ENCODE measurements at regions not wholly inside any gene's neighbourhood (a gene's known extent, or its start where the extent isn't known, plus 50 kb on each side); places are given as distances from the start of the nearest gene placed in this dataset.

GRCh38 chr11:130544266-130544665, 95.8 kb downstream of the ADAMTS15 start:
- Histone ChIP-seq H3K27me3 (ENCODE audit: low read depth) (no peaks in the 10 kb centered on the region), H3K36me3 (no peaks in the 10 kb centered on the region), H3K9me3 (replicated peaks) (no peaks in the 10 kb centered on the region), H3K27ac (replicated peaks) (no peak overlapping the region), H3K4me3 (no peak overlapping the region), H3K4me1 (peaks cover 16% of the 10 kb centered on the region)
- DNase-seq, result no peak
- intact Hi-C loops (cut with micrococcal nuclease), result no loop called here
- TF ChIP-seq, protein P1, sequence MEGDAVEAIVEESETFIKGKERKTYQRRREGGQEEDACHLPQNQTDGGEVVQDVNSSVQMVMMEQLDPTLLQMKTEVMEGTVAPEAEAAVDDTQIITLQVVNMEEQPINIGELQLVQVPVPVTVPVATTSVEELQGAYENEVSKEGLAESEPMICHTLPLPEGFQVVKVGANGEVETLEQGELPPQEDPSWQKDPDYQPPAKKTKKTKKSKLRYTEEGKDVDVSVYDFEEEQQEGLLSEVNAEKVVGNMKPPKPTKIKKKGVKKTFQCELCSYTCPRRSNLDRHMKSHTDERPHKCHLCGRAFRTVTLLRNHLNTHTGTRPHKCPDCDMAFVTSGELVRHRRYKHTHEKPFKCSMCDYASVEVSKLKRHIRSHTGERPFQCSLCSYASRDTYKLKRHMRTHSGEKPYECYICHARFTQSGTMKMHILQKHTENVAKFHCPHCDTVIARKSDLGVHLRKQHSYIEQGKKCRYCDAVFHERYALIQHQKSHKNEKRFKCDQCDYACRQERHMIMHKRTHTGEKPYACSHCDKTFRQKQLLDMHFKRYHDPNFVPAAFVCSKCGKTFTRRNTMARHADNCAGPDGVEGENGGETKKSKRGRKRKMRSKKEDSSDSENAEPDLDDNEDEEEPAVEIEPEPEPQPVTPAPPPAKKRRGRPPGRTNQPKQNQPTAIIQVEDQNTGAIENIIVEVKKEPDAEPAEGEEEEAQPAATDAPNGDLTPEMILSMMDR (IDR thresholded peaks at IDR 0.05; ENCODE audit: borderline replicate concordance), result no peak

DNA sequence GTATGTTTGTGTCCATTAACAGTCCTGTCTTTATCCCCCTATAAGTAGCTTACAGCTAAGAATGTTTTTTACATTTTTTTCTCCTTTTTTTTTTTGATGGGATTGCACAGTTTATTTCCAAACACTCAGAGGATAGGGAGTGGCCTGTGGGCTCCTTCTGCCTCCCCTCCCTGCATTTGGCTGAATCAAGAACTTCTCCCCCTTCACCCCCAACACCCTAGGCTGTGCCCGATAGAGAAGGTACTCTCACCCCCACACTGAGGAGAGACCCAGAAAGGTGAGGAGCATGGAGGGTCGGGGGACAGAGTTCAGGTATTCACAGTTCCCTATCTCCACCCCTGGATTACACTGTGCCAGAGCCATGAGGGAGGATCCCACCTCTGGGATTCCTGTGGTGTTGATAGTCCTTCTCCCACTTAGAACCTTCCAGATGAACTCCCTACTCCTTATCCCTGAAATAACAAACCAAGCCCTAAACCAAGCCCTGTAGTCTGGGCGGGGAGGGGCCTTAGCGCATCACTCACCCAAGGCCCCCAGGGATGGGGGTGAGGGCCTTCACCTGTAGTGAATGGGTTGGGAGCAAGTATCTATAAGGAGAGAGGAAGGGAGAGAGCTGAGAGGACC, 97.1 kb downstream of the ADAMTS15 start:
- Histone ChIP-seq H3K36me3 (no peaks in the 10 kb centered on the region), H3K27me3 (ENCODE audit: low read depth) (no peaks in the 10 kb centered on the region), H3K4me1 (peaks cover 8% of the 10 kb centered on the region), H3K27ac (replicated peaks) (no peak overlapping the region), H3K4me3 (no peak overlapping the region), H3K9me3 (replicated peaks) (no peaks in the 10 kb centered on the region)
- DNase-seq, result no peak
- TF ChIP-seq, protein P1 (IDR thresholded peaks at IDR 0.05; ENCODE audit: borderline replicate concordance), result no peak
- intact Hi-C loops (cut with micrococcal nuclease), result no loop called here

DNA sequence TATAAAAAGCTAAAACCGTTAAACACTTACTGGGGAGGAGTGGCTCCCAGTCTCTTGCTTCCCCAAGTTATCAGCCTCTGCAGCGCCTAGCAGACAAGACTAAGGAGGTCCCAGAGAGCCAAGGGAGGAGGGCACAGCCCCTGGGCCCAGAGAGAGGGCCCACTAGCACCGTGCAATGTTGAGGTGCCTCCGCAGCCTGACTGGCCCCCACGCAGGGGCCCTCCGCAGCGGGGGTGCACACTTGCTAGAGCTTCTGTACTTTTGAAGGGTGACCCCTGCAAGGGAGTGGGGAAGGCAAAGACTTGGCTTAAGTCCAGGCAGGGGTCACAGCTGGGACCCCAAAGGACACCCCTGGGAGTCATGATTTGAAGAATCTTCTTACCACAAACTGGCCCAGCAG, 98.0 kb downstream of the ADAMTS15 start:
- no peak for DNase-seq
- TF ChIP-seq, protein P1 (IDR thresholded peaks at IDR 0.05; ENCODE audit: borderline replicate concordance), result no peak
- no peaks in the 10 kb centered on the region for H3K27me3 ChIP-seq (ENCODE audit: low read depth)

GRCh38 chr11:130546901-130547694, 98.7 kb downstream of the ADAMTS15 start:
- no peak overlapping the region for H3K4me3 ChIP-seq
- no peaks in the 10 kb centered on the region for H3K36me3 ChIP-seq
- intact Hi-C loops (cut with micrococcal nuclease), result no loop called here
- H3K9me3 ChIP-seq (replicated peaks), result no peaks in the 10 kb centered on the region
- peaks cover 14% of the 10 kb centered on the region for H3K4me1 ChIP-seq
- no peaks in the 10 kb centered on the region for H3K27me3 ChIP-seq (ENCODE audit: low read depth)
- TF ChIP-seq, protein P1 (IDR thresholded peaks at IDR 0.05; ENCODE audit: borderline replicate concordance), result no peak
- no peak for DNase-seq
- H3K27ac ChIP-seq (replicated peaks), result no peak overlapping the region

More for the DNA sequence above, 98.0 kb downstream of the ADAMTS15 start:
- intact Hi-C loops (cut with micrococcal nuclease), result no loop called here
- H3K4me1 ChIP-seq, result peaks cover 13% of the 10 kb centered on the region
- no peaks in the 10 kb centered on the region for H3K9me3 ChIP-seq (replicated peaks)
- no peak overlapping the region for H3K4me3 ChIP-seq
- H3K36me3 ChIP-seq, result no peaks in the 10 kb centered on the region
- H3K27ac ChIP-seq (replicated peaks), result no peak overlapping the region

DNA sequence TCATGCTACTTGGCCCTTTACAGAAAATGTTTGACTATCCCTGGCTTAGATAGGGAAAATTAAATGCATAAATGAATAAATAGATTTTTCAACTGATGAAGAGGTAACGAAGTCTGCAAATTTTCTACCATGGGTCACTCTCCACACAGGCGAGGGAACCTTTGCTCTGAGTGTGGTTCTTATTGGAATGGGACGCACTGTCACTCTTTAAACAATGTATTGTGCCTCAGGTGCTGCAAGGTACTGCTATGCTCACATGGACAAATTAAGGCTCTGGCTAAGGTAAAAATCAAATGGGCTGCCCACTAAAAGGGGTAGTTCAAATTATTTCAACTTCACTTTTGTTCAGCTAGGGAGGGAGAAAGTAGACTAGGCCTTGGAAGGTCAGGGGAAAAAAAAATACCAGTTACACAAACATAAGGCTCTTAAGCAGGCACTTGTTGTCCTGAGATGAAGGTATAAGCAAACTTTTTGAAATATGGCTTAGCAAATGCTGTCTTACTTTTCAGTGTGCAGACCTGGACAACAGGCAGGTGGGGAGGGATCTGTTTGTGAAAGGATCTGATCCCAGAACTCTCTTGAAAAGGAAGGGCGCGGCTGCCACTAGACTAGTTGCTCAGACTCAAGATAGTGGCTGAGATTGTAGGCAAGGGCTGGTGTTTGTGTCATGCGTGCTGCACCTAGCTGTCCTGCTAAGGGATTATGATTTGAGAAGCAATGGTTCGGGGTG, 99.5 kb downstream of the ADAMTS15 start:
- intact Hi-C loops (cut with micrococcal nuclease), result no loop called here
- H3K9me3 ChIP-seq (replicated peaks), result no peaks in the 10 kb centered on the region
- H3K4me1 ChIP-seq, result peaks cover 14% of the 10 kb centered on the region
- no peaks in the 10 kb centered on the region for H3K27me3 ChIP-seq (ENCODE audit: low read depth)
- H3K4me3 ChIP-seq, result no peak overlapping the region
- DNase-seq, result no peak
- H3K27ac ChIP-seq (replicated peaks), result no peak overlapping the region
- TF ChIP-seq, protein P1 (IDR thresholded peaks at IDR 0.05; ENCODE audit: borderline replicate concordance), result no peak
- no peaks in the 10 kb centered on the region for H3K36me3 ChIP-seq
